ENCODE measurements at regions not wholly inside any gene's neighbourhood (a gene's known extent, or its start where the extent isn't known, plus 50 kb on each side); places are given as distances from the start of the nearest gene placed in this dataset.

DNA sequence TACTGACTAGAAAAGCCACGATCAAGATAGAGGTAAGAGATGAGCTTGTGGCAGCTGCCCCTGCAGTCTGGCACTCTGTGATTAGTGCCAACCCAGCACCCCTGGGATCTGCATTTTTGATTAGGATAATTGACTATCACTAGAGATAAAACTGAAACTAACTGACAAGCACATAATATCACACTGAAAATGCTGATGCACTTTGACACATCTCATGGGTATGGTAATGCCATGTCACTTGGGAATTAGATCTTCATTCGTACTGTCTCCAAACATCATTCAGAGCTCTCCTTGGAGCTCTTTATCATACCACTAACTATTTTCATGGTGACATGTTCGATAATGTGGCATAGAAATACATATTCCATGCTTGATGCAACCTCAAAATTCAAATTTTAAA, 612.9 kb upstream of the BTBD3 start:
- TF ChIP-seq, protein P1, sequence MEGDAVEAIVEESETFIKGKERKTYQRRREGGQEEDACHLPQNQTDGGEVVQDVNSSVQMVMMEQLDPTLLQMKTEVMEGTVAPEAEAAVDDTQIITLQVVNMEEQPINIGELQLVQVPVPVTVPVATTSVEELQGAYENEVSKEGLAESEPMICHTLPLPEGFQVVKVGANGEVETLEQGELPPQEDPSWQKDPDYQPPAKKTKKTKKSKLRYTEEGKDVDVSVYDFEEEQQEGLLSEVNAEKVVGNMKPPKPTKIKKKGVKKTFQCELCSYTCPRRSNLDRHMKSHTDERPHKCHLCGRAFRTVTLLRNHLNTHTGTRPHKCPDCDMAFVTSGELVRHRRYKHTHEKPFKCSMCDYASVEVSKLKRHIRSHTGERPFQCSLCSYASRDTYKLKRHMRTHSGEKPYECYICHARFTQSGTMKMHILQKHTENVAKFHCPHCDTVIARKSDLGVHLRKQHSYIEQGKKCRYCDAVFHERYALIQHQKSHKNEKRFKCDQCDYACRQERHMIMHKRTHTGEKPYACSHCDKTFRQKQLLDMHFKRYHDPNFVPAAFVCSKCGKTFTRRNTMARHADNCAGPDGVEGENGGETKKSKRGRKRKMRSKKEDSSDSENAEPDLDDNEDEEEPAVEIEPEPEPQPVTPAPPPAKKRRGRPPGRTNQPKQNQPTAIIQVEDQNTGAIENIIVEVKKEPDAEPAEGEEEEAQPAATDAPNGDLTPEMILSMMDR (conservative IDR thresholded peaks at IDR 0.05; ENCODE audit: low read depth, low read length) = no peak
- no peak for DNase-seq (ENCODE audit: low read depth)
- H3K4me3 ChIP-seq (ENCODE audit: low read length) = no peak overlapping the region

DNA sequence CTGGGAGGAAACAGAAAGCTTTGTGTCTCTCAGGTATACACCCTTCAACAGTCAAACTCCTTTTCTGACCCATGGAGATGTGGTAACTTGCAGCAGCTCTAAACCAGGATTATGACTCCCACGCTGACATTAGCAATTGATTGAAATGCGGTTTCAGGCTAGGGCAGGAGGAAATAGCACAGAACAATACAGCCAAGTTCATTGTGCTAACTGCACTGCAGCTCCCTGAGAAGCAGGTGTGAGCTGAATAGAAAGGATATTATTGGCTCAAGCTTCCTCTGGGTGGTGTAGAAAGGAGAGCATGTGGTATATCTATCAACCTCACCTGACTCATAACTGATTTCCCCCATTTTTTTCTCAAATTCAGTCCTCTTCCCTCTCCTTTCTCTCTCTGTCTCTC, 612.3 kb upstream of the BTBD3 start:
- TF ChIP-seq, protein P1 (conservative IDR thresholded peaks at IDR 0.05; ENCODE audit: low read depth, low read length) = no peak
- H3K4me3 ChIP-seq (ENCODE audit: low read length) = no peak overlapping the region
- no peak for DNase-seq (ENCODE audit: low read depth)

- no peak overlapping the region for H3K4me3 ChIP-seq (ENCODE audit: low read length)
- DNase-seq (ENCODE audit: low read depth) = no peak
- TF ChIP-seq, protein P1 (conservative IDR thresholded peaks at IDR 0.05; ENCODE audit: low read depth, low read length) = no peak
Observed at GRCh38 chr20:11311659-11312224, 606.0 kb upstream of the BTBD3 start.

DNA sequence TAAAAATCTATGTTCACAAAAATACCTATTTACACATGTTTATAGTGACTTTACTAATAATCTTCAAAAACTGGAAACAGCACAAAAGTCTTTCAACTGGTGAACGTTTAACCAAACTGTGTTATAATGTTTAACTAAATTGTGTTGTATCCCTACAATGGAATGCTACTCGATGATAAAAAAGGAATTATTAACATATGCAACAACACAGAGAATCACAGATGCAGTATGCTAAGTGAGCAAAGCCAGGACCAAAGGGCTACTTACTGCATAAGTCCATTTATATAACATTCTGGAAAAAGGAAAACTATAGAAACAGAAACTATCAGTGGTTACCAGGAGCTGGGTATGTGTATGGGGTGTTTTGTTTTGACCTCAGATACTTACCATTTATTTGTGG, 602.2 kb upstream of the BTBD3 start:
- no peak for DNase-seq (ENCODE audit: low read depth)
- TF ChIP-seq, protein P1 (conservative IDR thresholded peaks at IDR 0.05; ENCODE audit: low read depth, low read length) = no peak
- H3K4me3 ChIP-seq (ENCODE audit: low read length) = no peak overlapping the region

- TF ChIP-seq, protein P1 (conservative IDR thresholded peaks at IDR 0.05; ENCODE audit: low read depth, low read length) = no peak
- H3K4me3 ChIP-seq (ENCODE audit: low read length) = no peak overlapping the region
- no peak for DNase-seq (ENCODE audit: low read depth)
Observed at GRCh38 chr20:11316244-11316643, 601.4 kb upstream of the BTBD3 start.

- TF ChIP-seq, protein P1 (conservative IDR thresholded peaks at IDR 0.05; ENCODE audit: low read depth, low read length) = no peak
- H3K4me3 ChIP-seq (ENCODE audit: low read length) = no peak overlapping the region
- no peak for DNase-seq (ENCODE audit: low read depth)
Observed at GRCh38 chr20:11320033-11320432, 597.7 kb upstream of the BTBD3 start.

GRCh38 chr20:11323816-11324215, 593.9 kb upstream of the BTBD3 start:
- DNase-seq (ENCODE audit: low read depth) = no peak
- TF ChIP-seq, protein P1 (conservative IDR thresholded peaks at IDR 0.05; ENCODE audit: low read depth, low read length) = no peak
- H3K4me3 ChIP-seq (ENCODE audit: low read length) = no peak overlapping the region
